ENCODE measurements at regions not wholly inside any gene's neighbourhood (a gene's known extent, or its start where the extent isn't known, plus 50 kb on each side); places are given as distances from the start of the nearest gene placed in this dataset.

- Histone ChIP-seq H3K36me3 (ENCODE audit: control insufficient read depth in 2 of 2, insufficient read depth in 2 of 2, low read length in 1 of 2) (no peaks in the 10 kb centered on the region), H3K9me3 (replicated peaks; ENCODE audit: control insufficient read depth, insufficient read depth, low read length) (no peaks in the 10 kb centered on the region; the same call in 2 of the 3 replicates), H2AFZ (ENCODE audit: control insufficient read depth, low read depth, low read length) (no peak overlapping the region), H3K4me2 (ENCODE audit: control insufficient read depth, insufficient read depth) (no peak overlapping the region), H3K4me3 (no peak overlapping the region), H3K4me1 (ENCODE audit: control insufficient read depth, insufficient read depth, low read length) (no peaks in the 10 kb centered on the region), H3K27ac (ENCODE audit: control insufficient read depth, insufficient read depth) (no peak overlapping the region), H4K20me1 (ENCODE audit: control insufficient read depth, insufficient read depth) (no peaks in the 10 kb centered on the region), H3K79me2 (ENCODE audit: control insufficient read depth, insufficient read depth, low read length) (no peaks in the 10 kb centered on the region), H3K9ac (ENCODE audit: control insufficient read depth, insufficient read depth, low read length) (no peak overlapping the region), H3K27me3 (replicated peaks in 1 of 2; ENCODE audit: control insufficient read depth in 2 of 2, insufficient read depth in 2 of 2, low read length in 1 of 2) (no peaks in the 10 kb centered on the region)
- 32% methylated on average over 3 of the region's 3 CpGs for WGBS (ENCODE audit: insufficient coverage, insufficient replicate concordance, low lambda C conversion rate, missing lambda C conversion rate)
- intact Hi-C loops (cut with micrococcal nuclease; ENCODE audit: unreplicated experiment) (no loop called here), in situ Hi-C loops (cut with MboI) (no loop called here)
- ATAC-seq (no peak), DNase-seq (ENCODE audit: low read depth, low spot score) (no peak), FAIRE-seq (no peak)
- ChIA-PET SMC1A (ENCODE audit: uncharacterized antibody, unreplicated experiment) (no interaction called here), RAD21 (ENCODE audit: unreplicated experiment) (no interaction called here), POLR2A (no interaction called here), CTCF (no interaction called here)
- no TSS peak for BruUV-seq (replicated peaks)
- TF ChIP-seq BACH1 (IDR thresholded peaks at IDR 0.05; ENCODE audit: borderline replicate concordance) (no peak), EGR1 (IDR thresholded peaks at IDR 0.05; ENCODE audit: borderline replicate concordance in 1 of 2, low read depth in 2 of 2, low read length in 2 of 2) (no peak), ASH2L (IDR thresholded peaks at IDR 0.05; ENCODE audit: borderline replicate concordance, low read depth) (no peak), PRDM15 (CRISPR knock-in tag; IDR thresholded peaks at IDR 0.05) (no peak), GATAD2B (conservative IDR thresholded peaks at IDR 0.05; ENCODE audit: low read depth) (no peak), RB1 (IDR thresholded peaks at IDR 0.05; ENCODE audit: borderline replicate concordance) (no peak), TBL1XR1 (IDR thresholded peaks at IDR 0.05; ENCODE audit: low read depth, low read length) (no peak), KAT2A (conservative IDR thresholded peaks at IDR 0.05; ENCODE audit: control insufficient read depth, low read depth, low read length) (no peak), KLF5 (IDR thresholded peaks at IDR 0.05; ENCODE audit: partially characterized antibody) (no peak), CTCF (IDR thresholded peaks at IDR 0.05 in 2 of 3, conservative IDR thresholded peaks at IDR 0.05 in 1 of 3; ENCODE audit: control insufficient read depth in 2 of 3, extremely low read depth in 1 of 3, insufficient read depth in 1 of 3, low read depth in 3 of 3, low read length in 3 of 3) (no peak), MAX (IDR thresholded peaks at IDR 0.05; ENCODE audit: low read depth, low read length) (no peak), HDAC6 (IDR thresholded peaks at IDR 0.05; ENCODE audit: unreplicated experiment) (no peak), SUZ12 (IDR thresholded peaks at IDR 0.05; ENCODE audit: unreplicated experiment) (no peak), NRF1 (conservative IDR thresholded peaks at IDR 0.05; ENCODE audit: low read depth, low read length) (no peak), TCF3 (IDR thresholded peaks at IDR 0.05; ENCODE audit: borderline replicate concordance, insufficient read depth, low read depth, low read length) (no peak), TCF12 (IDR thresholded peaks at IDR 0.05; ENCODE audit: low read depth, low read length) (no peak), SIN3A (IDR thresholded peaks at IDR 0.05; ENCODE audit: low read depth, low read length) (no peak)
Measured at GRCh38 chr6:80530103-80530502, 423.6 kb downstream of the BCKDHB start.
